Mucosa of rectum (tissue), 2 donors: ENCODE measurements at regions not wholly inside any gene's neighbourhood (a gene's known extent, or its start where the extent isn't known, plus 50 kb on each side); places are given as distances from the start of the nearest gene placed in this dataset.

Source experiments
- H3K27ac ChIP-seq, 2 donors: one replicate each; pipeline ENCODE4 v1.7.0; 2013; ENCODE audit warnings: inconsistent platforms in 2 of 2, low read depth in 2 of 2, low read length in 2 of 2
- H3K27me3 ChIP-seq, 2 donors: one replicate each; pipeline ENCODE4 v1.7.0; 2013; ENCODE audit warnings: low read length in 2 of 2; ENCODE audit not compliant: control insufficient read depth in 2 of 2, insufficient read depth in 2 of 2
- H3K36me3 ChIP-seq, 2 donors: one replicate each; pipeline ENCODE4 v1.7.0; 2013; ENCODE audit warnings: low read length in 2 of 2; ENCODE audit not compliant: control insufficient read depth in 2 of 2, insufficient read depth in 2 of 2
- H3K4me1 ChIP-seq, 2 donors: one replicate each; pipeline ENCODE4 v1.7.0; 2013; ENCODE audit warnings: low read length in 2 of 2, mild to moderate bottlenecking in 1 of 2; ENCODE audit not compliant: control insufficient read depth in 2 of 2, insufficient read depth in 2 of 2
- H3K4me3 ChIP-seq, 2 donors: one replicate each; pipeline ENCODE4 v1.7.0; 2013; ENCODE audit warnings: low read length in 2 of 2
- H3K9ac ChIP-seq, 2 donors: one replicate each; pipeline ENCODE4 v1.7.0; 2013; ENCODE audit warnings: low read length in 2 of 2, low read depth in 1 of 2, mild to moderate bottlenecking in 1 of 2
- H3K9me3 ChIP-seq, 2 donors: one replicate each; pipeline ENCODE4 v1.7.0; 2013; ENCODE audit warnings: low read length in 2 of 2; ENCODE audit not compliant: control insufficient read depth in 2 of 2
- donor health status: healthy.
- donor health status: Normal muscosa, but diverticular disease.

GRCh38 chrX:43176686-43177085 lies 398.7 kb upstream of the PPP1R2C start:
- no peaks in the 10 kb centered on the region for H3K27me3 ChIP-seq
- H3K9me3 ChIP-seq: no peaks in the 10 kb centered on the region
- no peak overlapping the region for H3K27ac ChIP-seq
- no peaks in the 10 kb centered on the region for H3K4me1 ChIP-seq
- H3K4me3 ChIP-seq: no peak overlapping the region
- no peaks in the 10 kb centered on the region for H3K36me3 ChIP-seq
- no peak overlapping the region for H3K9ac ChIP-seq

DNA sequence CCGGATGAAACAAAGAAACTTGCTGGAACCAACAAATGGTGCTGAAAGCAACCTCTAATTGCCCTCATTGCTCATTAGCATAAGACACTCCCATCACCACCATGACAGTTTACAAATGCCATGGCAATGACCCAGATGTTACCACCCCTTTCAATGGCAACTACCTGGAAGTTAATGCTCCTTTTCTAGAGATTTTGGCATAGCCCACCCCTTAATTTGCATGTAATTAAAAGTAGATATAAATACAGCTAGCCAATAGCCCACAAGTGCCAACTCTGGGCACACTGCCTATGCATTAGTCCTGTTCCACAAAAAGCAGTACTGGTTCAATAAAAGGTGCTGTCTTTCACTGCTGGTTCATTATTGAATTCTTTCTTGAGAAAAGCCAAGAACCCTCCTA lies 410.3 kb upstream of the PPP1R2C start:
- Histone ChIP-seq H3K4me3 (no peak overlapping the region), H3K4me1 (no peaks in the 10 kb centered on the region), H3K36me3 (no peaks in the 10 kb centered on the region), H3K9ac (no peak overlapping the region), H3K27ac (no peak overlapping the region), H3K9me3 (no peaks in the 10 kb centered on the region), H3K27me3 (no peaks in the 10 kb centered on the region)

- Histone ChIP-seq H3K9ac (no peak overlapping the region), H3K4me1 (no peaks in the 10 kb centered on the region), H3K36me3 (no peaks in the 10 kb centered on the region), H3K27ac (no peak overlapping the region), H3K9me3 (no peaks in the 10 kb centered on the region), H3K4me3 (no peak overlapping the region), H3K27me3 (peaks cover 0 to 2% of the 10 kb centered on the region in 2 donors)
These were observed 433.6 kb upstream of the PPP1R2C start for GRCh38 chrX:43211570-43211969.

- Histone ChIP-seq H3K36me3 (no peaks in the 10 kb centered on the region), H3K4me3 (no peak overlapping the region), H3K9ac (no peak overlapping the region), H3K4me1 (no peaks in the 10 kb centered on the region), H3K9me3 (no peaks in the 10 kb centered on the region), H3K27ac (no peak overlapping the region), H3K27me3 (no peaks in the 10 kb centered on the region)
These were observed 437.9 kb upstream of the MAOA start for GRCh38 chrX:43218198-43218597.

DNA sequence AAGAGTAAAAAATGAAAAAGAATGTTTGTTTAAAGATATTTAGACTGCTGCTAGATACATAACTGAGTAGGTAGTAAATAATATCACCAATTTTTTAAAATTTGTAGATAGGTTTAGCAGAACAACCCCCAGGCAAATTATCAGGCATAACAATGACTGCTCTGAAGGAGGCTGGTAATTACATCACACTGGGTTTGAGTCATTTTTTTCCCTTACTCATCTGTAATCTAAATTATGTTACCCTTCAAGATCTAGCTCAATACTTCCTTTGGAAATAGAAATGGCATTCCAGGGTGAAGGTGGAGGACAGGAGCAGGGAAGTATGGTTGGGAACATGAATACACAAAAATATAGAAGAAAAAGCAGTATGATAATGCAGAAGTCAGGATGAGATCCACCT lies 431.6 kb upstream of the MAOA start:
- Histone ChIP-seq H3K4me3 (no peak overlapping the region), H3K9ac (no peak overlapping the region), H3K27ac (no peak overlapping the region), H3K27me3 (no peaks in the 10 kb centered on the region), H3K4me1 (no peaks in the 10 kb centered on the region), H3K36me3 (no peaks in the 10 kb centered on the region), H3K9me3 (no peaks in the 10 kb centered on the region)

DNA sequence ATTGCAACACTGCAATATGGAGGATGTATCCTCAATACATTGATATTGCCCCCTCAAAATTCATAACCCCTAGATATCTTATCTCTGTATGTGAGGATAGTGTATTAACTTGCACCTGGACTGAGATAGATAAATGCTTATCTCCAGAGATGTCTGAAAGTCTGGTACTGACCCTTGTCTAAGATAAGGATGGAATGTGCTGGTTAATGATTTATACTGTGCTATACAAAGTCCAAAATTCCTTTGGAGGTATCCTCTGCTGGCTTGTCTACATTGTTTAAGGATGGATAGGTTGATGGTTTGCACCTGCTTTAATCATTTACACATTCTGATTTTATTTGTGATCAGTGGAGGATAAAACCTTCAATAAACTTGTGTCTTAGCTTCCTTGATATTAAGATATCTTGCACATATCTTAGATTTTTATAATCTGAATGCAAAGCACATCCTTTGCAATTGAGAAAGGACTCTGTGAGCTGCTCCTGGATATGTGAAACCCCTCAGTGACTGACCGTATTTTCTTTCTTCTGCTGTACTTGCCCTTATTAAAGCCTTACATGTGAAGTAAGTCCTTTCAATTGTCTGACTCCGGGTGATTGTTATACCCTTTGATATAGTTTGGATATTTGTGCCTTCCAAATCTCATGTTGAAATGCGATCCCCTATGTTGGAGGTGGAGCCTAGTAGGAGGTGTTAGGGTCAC lies 430.3 kb upstream of the MAOA start:
- H3K9ac ChIP-seq: no peak overlapping the region
- no peaks in the 10 kb centered on the region for H3K4me1 ChIP-seq
- H3K27ac ChIP-seq: no peak overlapping the region
- H3K27me3 ChIP-seq: no peaks in the 10 kb centered on the region
- H3K36me3 ChIP-seq: no peaks in the 10 kb centered on the region
- no peak overlapping the region for H3K4me3 ChIP-seq
- no peaks in the 10 kb centered on the region for H3K9me3 ChIP-seq

DNA sequence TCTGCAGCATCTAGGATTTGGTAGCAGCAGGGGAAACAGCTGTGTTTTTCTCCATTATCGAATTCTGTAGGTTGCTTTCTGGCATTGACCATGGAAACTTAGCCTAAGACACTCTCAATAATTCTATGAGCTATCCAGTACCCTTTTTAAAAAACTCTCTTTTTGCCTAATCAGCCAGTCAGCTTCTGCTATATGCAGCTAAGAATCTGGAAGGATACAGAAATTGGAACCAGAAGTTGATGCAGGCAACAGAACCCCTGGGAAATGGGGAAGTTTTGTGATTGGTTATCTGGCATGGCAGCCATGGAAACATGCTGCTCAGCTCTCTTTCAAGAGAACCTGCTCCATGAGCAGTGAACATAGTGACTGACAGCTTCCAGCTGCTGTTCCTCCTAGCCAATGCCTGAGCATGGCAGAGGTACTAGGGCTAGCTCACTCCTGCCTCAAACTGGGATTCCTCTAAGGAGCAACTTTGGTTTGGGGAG lies 417.6 kb upstream of the MAOA start:
- Histone ChIP-seq H3K4me1 (no peaks in the 10 kb centered on the region), H3K9me3 (no peaks in the 10 kb centered on the region), H3K4me3 (no peak overlapping the region), H3K27me3 (no peaks in the 10 kb centered on the region), H3K9ac (no peak overlapping the region), H3K27ac (no peak overlapping the region), H3K36me3 (no peaks in the 10 kb centered on the region)

- Histone ChIP-seq H3K9ac (no peak overlapping the region), H3K27me3 (peaks cover 0 to 4% of the 10 kb centered on the region in 2 donors), H3K27ac (no peak overlapping the region), H3K9me3 (no peaks in the 10 kb centered on the region), H3K4me3 (no peak overlapping the region), H3K36me3 (no peaks in the 10 kb centered on the region), H3K4me1 (no peaks in the 10 kb centered on the region)
These were observed 416.7 kb upstream of the MAOA start for GRCh38 chrX:43239356-43239755.

DNA sequence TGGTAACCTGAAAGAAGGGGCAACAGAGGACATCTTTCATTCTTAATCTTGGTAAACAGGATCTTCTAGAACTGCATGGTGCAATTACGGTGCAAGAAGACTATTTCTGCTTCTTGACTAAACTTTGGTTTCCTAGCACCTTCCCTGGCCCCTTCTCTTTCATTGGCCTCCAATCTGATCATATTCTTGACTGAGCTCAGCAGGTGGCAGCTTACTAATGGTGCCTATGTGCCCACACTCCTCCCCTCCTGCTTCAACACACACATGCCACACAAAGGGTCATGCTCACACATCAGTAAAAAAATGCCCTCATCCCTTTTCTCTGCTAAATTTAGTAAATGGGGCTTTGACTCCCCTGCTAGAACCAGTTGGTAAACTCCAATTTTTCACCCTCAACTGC lies 400.5 kb upstream of the MAOA start:
- H3K4me3 ChIP-seq: no peak overlapping the region
- no peaks in the 10 kb centered on the region for H3K9me3 ChIP-seq
- no peaks in the 10 kb centered on the region for H3K27me3 ChIP-seq

DNA sequence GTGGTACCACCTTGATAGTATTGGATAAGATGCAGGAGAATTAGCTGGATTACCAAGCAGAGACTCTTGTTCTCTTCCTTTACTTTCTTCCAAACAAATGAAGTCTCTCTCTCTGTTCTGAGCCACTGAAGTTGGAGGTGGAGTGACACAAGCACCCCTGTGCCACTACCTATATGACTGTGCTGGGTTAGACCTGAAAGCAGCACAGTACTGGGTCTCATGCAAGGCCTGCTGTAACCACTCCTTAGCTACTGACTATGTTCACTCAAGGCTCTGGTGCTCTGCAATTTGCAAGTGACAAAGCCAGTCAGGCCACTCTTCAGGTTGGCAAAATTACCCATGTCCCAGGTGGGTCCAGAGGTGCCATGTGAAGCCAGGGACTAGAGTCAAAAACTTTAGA lies 389.6 kb upstream of the MAOA start:
- Histone ChIP-seq H3K4me1 (no peaks in the 10 kb centered on the region), H3K9ac (no peak overlapping the region), H3K4me3 (no peak overlapping the region), H3K36me3 (no peaks in the 10 kb centered on the region), H3K27ac (no peak overlapping the region), H3K9me3 (no peaks in the 10 kb centered on the region), H3K27me3 (peaks cover 0 to 4% of the 10 kb centered on the region in 2 donors)

More for the DNA sequence above, 400.5 kb upstream of the MAOA start:
- no peak overlapping the region for H3K9ac ChIP-seq
- no peak overlapping the region for H3K27ac ChIP-seq
- H3K4me1 ChIP-seq: no peaks in the 10 kb centered on the region
- no peaks in the 10 kb centered on the region for H3K36me3 ChIP-seq
